ENCODE measurements at regions not wholly inside any gene's neighbourhood (a gene's known extent, or its start where the extent isn't known, plus 50 kb on each side); places are given as distances from the start of the nearest gene placed in this dataset.

DNA sequence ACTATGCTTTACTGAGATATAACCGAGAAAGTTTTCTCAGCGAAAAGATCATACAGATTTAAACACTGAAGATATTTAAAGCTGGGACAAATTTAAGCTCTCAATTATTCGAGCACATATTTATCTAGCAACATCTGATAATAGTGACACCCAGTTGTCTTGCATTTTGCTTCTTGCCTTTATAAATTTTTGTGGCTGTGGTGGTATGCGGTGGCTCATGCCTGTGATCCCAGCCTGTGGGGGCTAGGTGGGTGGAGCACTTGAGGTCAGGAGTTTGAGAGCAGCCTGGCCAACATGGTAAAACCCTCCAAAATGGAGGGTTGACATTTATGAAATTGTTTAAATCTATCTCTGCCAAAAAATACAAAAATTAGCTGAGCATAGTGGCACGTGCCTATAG lies 312.2 kb downstream of the SPATA17 start:
- TF ChIP-seq EZH2 (IDR thresholded peaks at IDR 0.05) (no peak), POLR2AphosphoS5 (IDR thresholded peaks at IDR 0.05; ENCODE audit: borderline replicate concordance, low read depth, low read length) (no peak)

Data from SK-N-MC (cell line).